Endometrium (tissue), 2 donors: ENCODE measurements at regions not wholly inside any gene's neighbourhood (a gene's known extent, or its start where the extent isn't known, plus 50 kb on each side); places are given as distances from the start of the nearest gene placed in this dataset.

Source experiments
- FAIRE-seq: peaks from 2 replicates; lab custom pipeline; 2012; peaks lifted over from hg19 to GRCh38; lab: Jason Lieb, UNC
- donor health status: control.
- donor health status: control.

GRCh38 chr22:49259839-49260615, 567.6 kb downstream of the BRD1 start:
- FAIRE-seq, result no peak

- no peak for FAIRE-seq
Observed at GRCh38 chr22:49258107-49259010, 569.3 kb downstream of the BRD1 start.

- FAIRE-seq, result no peak
Observed at GRCh38 chr22:49257551-49257961, 570.1 kb downstream of the BRD1 start.

GRCh38 chr22:49255741-49256318, 571.8 kb downstream of the BRD1 start:
- no peak for FAIRE-seq

GRCh38 chr22:49255154-49255553, 572.5 kb downstream of the BRD1 start:
- FAIRE-seq, result no peak

GRCh38 chr22:49253656-49254055, 574.0 kb downstream of the BRD1 start:
- FAIRE-seq, result no peak

GRCh38 chr22:49251371-49251770, 576.3 kb downstream of the BRD1 start:
- FAIRE-seq, result no peak

- FAIRE-seq, result no peak
Observed at GRCh38 chr22:49247194-49247924, 580.3 kb downstream of the BRD1 start.

- FAIRE-seq, result no peak
Observed at GRCh38 chr22:49244466-49245420, 582.9 kb downstream of the BRD1 start.

GRCh38 chr22:49243965-49244364, 583.7 kb downstream of the BRD1 start:
- no peak for FAIRE-seq

GRCh38 chr22:49243335-49243734, 584.3 kb downstream of the BRD1 start:
- no peak for FAIRE-seq

- FAIRE-seq, result no peak
Observed at GRCh38 chr22:49242480-49242879, 585.2 kb downstream of the BRD1 start.

- no peak for FAIRE-seq
Observed at GRCh38 chr22:49241174-49241851, 586.4 kb downstream of the BRD1 start.

- FAIRE-seq, result no peak
Observed at GRCh38 chr22:49240472-49240871, 587.2 kb downstream of the BRD1 start.

- FAIRE-seq, result no peak
Observed at GRCh38 chr22:49240016-49240380, 587.7 kb downstream of the BRD1 start.

- FAIRE-seq, result no peak
Observed at GRCh38 chr22:49239264-49240015, 588.2 kb downstream of the BRD1 start.

- no peak for FAIRE-seq
Observed at GRCh38 chr22:49238181-49239141, 589.2 kb downstream of the BRD1 start.

GRCh38 chr22:49237703-49238102, 590.0 kb downstream of the BRD1 start:
- FAIRE-seq, result no peak

GRCh38 chr22:49237279-49237678, 590.4 kb downstream of the BRD1 start:
- FAIRE-seq, result no peak
